Esophagus squamous epithelium (tissue), 5 donors: ENCODE measurements at regions not wholly inside any gene's neighbourhood (a gene's known extent, or its start where the extent isn't known, plus 50 kb on each side); places are given as distances from the start of the nearest gene placed in this dataset.

Experiments
- DNase-seq: peaks from one replicate; lab custom pipeline; 2025; lab: John Stamatoyannopoulos, UW
- H3K27ac ChIP-seq, 4 donors: fragments of 200-600 bp; sonication (generic); one replicate each; pipeline ENCODE4 v1.5.1; 2016 to 2019; ENCODE audit warnings: mild to moderate bottlenecking in 1 of 4
- H3K27me3 ChIP-seq, 4 donors: fragments of 200-600 bp; sonication (generic); 1 replicate in 3 of 4; 2 replicates in 1 of 4; pipeline versions ENCODE4 v1.5.1 to v1.6.0; 2017 to 2021; ENCODE audit warnings: antibody characterized with exemption in 1 of 4
- H3K36me3 ChIP-seq, 3 donors: fragments of 200-600 bp; sonication (generic); one replicate each; pipeline ENCODE4 v1.5.1; 2016 to 2019
- H3K4me1 ChIP-seq, 3 donors: fragments of 200-600 bp; sonication (generic); one replicate each; pipeline ENCODE4 v1.5.1; 2017 to 2019
- H3K4me3 ChIP-seq, 4 donors: fragments of 200-600 bp; sonication (generic); 1 replicate in 3 of 4; 2 replicates in 1 of 4; pipeline ENCODE4 v1.5.1; 2016 to 2019; ENCODE audit warnings: mild to moderate bottlenecking in 2 of 4, moderate library complexity in 1 of 4
- H3K9me3 ChIP-seq, 3 donors: fragments of 200-600 bp; sonication (generic); one replicate each; pipeline ENCODE4 v1.5.1; 2016 to 2019
- POLR2A ChIP-seq, 4 donors: fragments of 450-650 bp; IDR thresholded peaks; one replicate each; pipeline ENCODE4 v1.6.1; 2017; ENCODE audit warnings: antibody characterized with exemption in 4 of 4, mild to moderate bottlenecking in 4 of 4, moderate library complexity in 3 of 4
- WGBS, 2 donors: methylation state at CpG; one replicate each; pipeline ENCODE4 v1.1.5; 2018; 5-methylcytosine and 5-hydroxymethylcytosine counted together
- intact Hi-C: fragments of 100-400 bp; cut with DNase I; formaldehyde crosslinking; loops from one replicate; pipeline ENCODE4 v1.15.0; 2022
- TF ChIP-seq, protein P1 (sequence below), 6 experiments: fragments of 450-650 bp in 4 of 6; fragments of 200-600 bp in 2 of 6; sonication (generic) in 2 of 6; IDR thresholded peaks; one replicate each; pipeline ENCODE4 v1.5.1; 2016 to 2019; ENCODE audit warnings: antibody characterized with exemption in 6 of 6, mild to moderate bottlenecking in 4 of 6, moderate library complexity in 4 of 6
- donor health status: DM: yes; HTN: yes; CAD: no.

DNA sequence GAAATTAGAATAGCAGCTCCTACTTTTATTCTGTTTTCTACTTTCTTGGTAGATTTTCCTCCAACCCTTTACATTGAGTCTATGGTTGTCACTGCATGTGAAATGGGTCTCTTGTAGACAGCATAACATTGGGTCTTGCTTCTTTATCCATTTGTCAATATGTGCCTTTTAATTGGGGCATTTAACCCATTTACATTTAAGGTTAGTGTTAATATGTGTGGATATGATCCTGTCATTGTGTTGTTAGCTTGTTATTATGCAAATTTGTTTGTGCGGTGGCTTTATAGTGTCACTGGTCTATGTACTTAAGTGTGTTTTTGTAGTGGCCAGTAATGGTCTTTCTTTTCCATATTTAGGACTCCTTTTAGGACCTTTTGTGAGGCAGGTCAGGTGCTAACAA, 276.9 kb upstream of the SPHKAP start:
- DNase-seq, result no peak
- Histone ChIP-seq H3K36me3 (no peaks in the 10 kb centered on the region), H3K27ac (no peak overlapping the region), H3K27me3 (no peaks in the 10 kb centered on the region), H3K4me1 (no peaks in the 10 kb centered on the region), H3K4me3 (no peak overlapping the region), H3K9me3 (peaks cover 0 to 13% (median 3%) of the 10 kb centered on the region in 3 donors)
- no peak for TF ChIP-seq POLR2A (IDR thresholded peaks at IDR 0.05)
- TF ChIP-seq, protein P1, sequence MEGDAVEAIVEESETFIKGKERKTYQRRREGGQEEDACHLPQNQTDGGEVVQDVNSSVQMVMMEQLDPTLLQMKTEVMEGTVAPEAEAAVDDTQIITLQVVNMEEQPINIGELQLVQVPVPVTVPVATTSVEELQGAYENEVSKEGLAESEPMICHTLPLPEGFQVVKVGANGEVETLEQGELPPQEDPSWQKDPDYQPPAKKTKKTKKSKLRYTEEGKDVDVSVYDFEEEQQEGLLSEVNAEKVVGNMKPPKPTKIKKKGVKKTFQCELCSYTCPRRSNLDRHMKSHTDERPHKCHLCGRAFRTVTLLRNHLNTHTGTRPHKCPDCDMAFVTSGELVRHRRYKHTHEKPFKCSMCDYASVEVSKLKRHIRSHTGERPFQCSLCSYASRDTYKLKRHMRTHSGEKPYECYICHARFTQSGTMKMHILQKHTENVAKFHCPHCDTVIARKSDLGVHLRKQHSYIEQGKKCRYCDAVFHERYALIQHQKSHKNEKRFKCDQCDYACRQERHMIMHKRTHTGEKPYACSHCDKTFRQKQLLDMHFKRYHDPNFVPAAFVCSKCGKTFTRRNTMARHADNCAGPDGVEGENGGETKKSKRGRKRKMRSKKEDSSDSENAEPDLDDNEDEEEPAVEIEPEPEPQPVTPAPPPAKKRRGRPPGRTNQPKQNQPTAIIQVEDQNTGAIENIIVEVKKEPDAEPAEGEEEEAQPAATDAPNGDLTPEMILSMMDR (IDR thresholded peaks at IDR 0.05), result no peak
- 93 to 96% methylated on average over 1 of the region's 1 CpG for WGBS, 2 donors
- intact Hi-C loops, result no loop called here

DNA sequence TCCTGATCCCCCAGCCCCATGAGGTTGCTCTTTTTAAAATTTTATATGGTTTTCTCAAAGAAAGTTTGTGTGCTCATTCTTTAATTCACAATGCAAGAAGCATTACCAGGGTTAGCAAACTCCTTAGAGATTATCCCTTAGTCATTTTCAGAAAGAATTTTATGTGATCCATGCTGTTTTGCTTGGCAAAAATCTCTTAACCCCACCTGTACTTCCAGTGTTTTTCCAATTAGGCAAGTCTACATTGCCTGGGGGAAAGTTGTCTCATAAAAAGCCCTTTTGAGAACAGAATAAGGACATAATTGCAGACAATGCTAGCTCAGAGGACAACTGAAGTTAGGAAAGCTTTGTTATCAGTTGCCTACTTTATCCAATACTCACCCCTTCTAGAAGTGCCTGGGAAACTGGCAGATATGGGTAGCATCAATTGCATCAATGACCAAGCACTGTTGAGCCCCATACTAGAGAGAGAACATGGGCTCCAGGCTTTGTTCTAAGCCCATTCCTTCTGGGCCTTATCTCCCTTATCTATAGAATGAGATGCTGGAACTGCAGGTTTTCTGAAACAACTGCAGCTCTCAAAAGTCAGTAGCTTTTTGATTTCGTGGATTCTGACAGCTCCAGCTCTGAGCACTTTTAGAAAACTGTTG, 265.9 kb upstream of the SPHKAP start:
- WGBS, 2 donors, result 20 to 30% methylated on average over 1 of the region's 1 CpG
- H3K27ac ChIP-seq, result no peak overlapping the region
- TF ChIP-seq POLR2A (IDR thresholded peaks at IDR 0.05), result no peak
- TF ChIP-seq, protein P1 (IDR thresholded peaks at IDR 0.05), result no peak

DNA sequence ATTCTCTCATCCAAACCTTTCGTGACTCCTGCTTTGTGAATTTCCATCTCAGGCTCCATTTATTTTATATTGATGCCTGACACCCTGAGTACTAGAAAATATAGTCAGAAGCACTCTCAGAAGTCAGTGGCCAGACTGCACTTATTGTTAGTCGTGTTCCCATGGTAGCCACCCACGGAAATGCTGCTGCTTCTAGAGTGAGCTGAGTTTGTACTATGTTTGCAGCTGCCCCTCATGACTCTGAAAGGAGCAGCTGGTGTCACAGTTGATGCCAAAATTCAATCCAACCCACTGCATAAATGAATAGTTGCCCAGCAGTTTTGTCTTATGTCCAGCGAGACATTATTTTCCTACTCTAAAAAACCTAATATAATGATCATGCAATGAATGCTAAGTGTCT, 265.2 kb upstream of the SPHKAP start:
- Histone ChIP-seq H3K36me3 (no peaks in the 10 kb centered on the region), H3K27ac (no peak overlapping the region), H3K4me3 (no peak overlapping the region), H3K27me3 (no peaks in the 10 kb centered on the region), H3K9me3 (no peaks in the 10 kb centered on the region), H3K4me1 (no peaks in the 10 kb centered on the region)
- intact Hi-C loops, result no loop called here
- 44 to 61% methylated on average over 4 of the region's 4 CpGs for WGBS, 2 donors
- DNase-seq, result no peak
- TF ChIP-seq, protein P1 (IDR thresholded peaks at IDR 0.05), result no peak
- no peak for TF ChIP-seq POLR2A (IDR thresholded peaks at IDR 0.05)

More for the DNA sequence above, 265.9 kb upstream of the SPHKAP start:
- H3K4me3 ChIP-seq, result no peak overlapping the region
- H3K4me1 ChIP-seq, result no peaks in the 10 kb centered on the region
- no peak for DNase-seq
- H3K27me3 ChIP-seq, result no peaks in the 10 kb centered on the region
- no peaks in the 10 kb centered on the region for H3K9me3 ChIP-seq
- intact Hi-C loops, result no loop called here
- H3K36me3 ChIP-seq, result no peaks in the 10 kb centered on the region

DNA sequence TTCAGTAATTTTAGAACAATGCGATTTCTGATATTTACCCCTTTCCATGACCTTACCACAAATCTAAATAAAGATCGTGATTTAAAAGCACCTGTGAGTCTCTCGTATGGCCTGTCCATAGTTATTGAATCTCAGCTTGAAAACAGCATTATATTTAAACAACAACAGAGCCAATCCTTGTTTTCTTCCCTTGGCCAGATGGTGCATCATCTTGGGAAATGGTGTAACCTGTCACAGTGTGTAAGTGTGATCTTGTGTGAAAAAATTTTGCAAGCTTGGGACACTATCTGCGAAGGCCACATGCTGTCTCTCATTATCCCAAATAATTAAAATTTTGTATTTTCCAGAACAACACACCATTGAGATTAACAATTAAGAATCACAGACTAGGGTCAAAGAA, 262.7 kb upstream of the SPHKAP start:
- no peak overlapping the region for H3K4me3 ChIP-seq
- TF ChIP-seq, protein P1 (IDR thresholded peaks at IDR 0.05), result no peak
- TF ChIP-seq POLR2A (IDR thresholded peaks at IDR 0.05), result no peak
- intact Hi-C loops, result no loop called here
- no peaks in the 10 kb centered on the region for H3K36me3 ChIP-seq
- DNase-seq, result no peak
- H3K27me3 ChIP-seq, result no peaks in the 10 kb centered on the region
- H3K9me3 ChIP-seq, result no peaks in the 10 kb centered on the region
- H3K27ac ChIP-seq, result no peak overlapping the region
- 69 to 78% methylated on average over 4 of the region's 4 CpGs for WGBS, 2 donors
- no peaks in the 10 kb centered on the region for H3K4me1 ChIP-seq

DNA sequence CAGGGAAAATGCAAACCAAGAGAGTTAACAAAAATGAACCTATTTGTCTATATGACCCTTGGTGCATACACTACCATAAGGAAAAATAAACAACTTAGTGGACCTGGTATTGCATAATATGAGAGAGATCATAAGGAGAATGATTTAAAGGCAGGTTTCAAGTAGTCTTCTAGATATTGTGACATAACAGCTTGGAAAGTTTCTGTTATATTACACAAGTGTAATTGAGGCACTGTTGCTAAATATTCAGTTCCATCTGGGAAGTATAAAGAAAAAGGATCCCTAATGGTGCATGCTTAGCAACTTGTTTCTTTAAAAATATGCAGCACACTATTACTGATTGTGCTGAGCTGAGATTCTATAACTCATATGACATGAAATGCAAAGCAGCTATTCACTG, 252.2 kb upstream of the SPHKAP start:
- DNase-seq, result no peak
- intact Hi-C loops, result no loop called here
- Histone ChIP-seq H3K9me3 (no peaks in the 10 kb centered on the region), H3K4me3 (no peak overlapping the region), H3K27me3 (no peaks in the 10 kb centered on the region), H3K36me3 (no peaks in the 10 kb centered on the region), H3K27ac (no peak overlapping the region), H3K4me1 (no peaks in the 10 kb centered on the region)
- TF ChIP-seq, protein P1 (IDR thresholded peaks at IDR 0.05), result no peak
- no peak for TF ChIP-seq POLR2A (IDR thresholded peaks at IDR 0.05)
